Middle frontal gyrus (tissue), 1 donor: ENCODE measurements at regions not wholly inside any gene's neighbourhood (a gene's known extent, or its start where the extent isn't known, plus 50 kb on each side); places are given as distances from the start of the nearest gene placed in this dataset.
A peak's percentile ranks its signal among the peaks of the same experiment; 100 is the strongest.

Experiments
- DNase-seq: peaks from one replicate; pipeline ENCODE4 v3.0.0-alpha.2; 2015; ENCODE audit warnings: low spot score; ENCODE audit errors: extremely low spot score

GRCh38 chr15:69505956-69506556 lies 53.4 kb downstream of the RPLP1 start:
- no peak for DNase-seq

GRCh38 chr15:69508659-69509058 lies 56.0 kb downstream of the RPLP1 start:
- no peak for DNase-seq

GRCh38 chr15:69509131-69509530 lies 56.5 kb downstream of the RPLP1 start:
- DNase-seq, result no peak

GRCh38 chr15:69510556-69510955 lies 57.9 kb downstream of the RPLP1 start:
- no peak for DNase-seq

GRCh38 chr15:69511015-69511414 lies 58.4 kb downstream of the RPLP1 start:
- no peak for DNase-seq

- DNase-seq, result no peak
Measured at GRCh38 chr15:69511716-69512340, 59.2 kb downstream of the RPLP1 start.

GRCh38 chr15:69513450-69513960 lies 60.9 kb downstream of the RPLP1 start:
- DNase-seq, result no peak

- no peak for DNase-seq
Measured at GRCh38 chr15:69513986-69514385, 61.4 kb downstream of the RPLP1 start.

- DNase-seq, result no peak
Measured at GRCh38 chr15:69515508-69515907, 62.9 kb downstream of the RPLP1 start.

- no peak for DNase-seq
Measured at GRCh38 chr15:69515926-69516325, 63.3 kb downstream of the RPLP1 start.

- no peak for DNase-seq
Measured at GRCh38 chr15:69517052-69517451, 64.4 kb downstream of the RPLP1 start.

GRCh38 chr15:69518806-69519205 lies 66.2 kb downstream of the RPLP1 start:
- no peak for DNase-seq

- no peak for DNase-seq
Measured at GRCh38 chr15:69520067-69520466, 67.4 kb downstream of the RPLP1 start.

GRCh38 chr15:69522361-69522760 lies 69.7 kb downstream of the RPLP1 start:
- DNase-seq, result no peak

- DNase-seq, result peak; percentile 65
Measured at GRCh38 chr15:69523010-69524001, 70.7 kb downstream of the RPLP1 start.

- DNase-seq, result no peak
Measured at GRCh38 chr15:69524296-69524695, 71.7 kb downstream of the RPLP1 start.

GRCh38 chr15:69524814-69525213 lies 72.2 kb downstream of the RPLP1 start:
- peak; percentile 17 for DNase-seq

- DNase-seq, result no peak
Measured at GRCh38 chr15:69525543-69525942, 72.9 kb downstream of the RPLP1 start.

- no peak for DNase-seq
Measured at GRCh38 chr15:69526081-69527061, 73.8 kb downstream of the RPLP1 start.

- no peak for DNase-seq
Measured at GRCh38 chr15:69529141-69529540, 76.5 kb downstream of the RPLP1 start.
